ENCODE measurements at regions not wholly inside any gene's neighbourhood (a gene's known extent, or its start where the extent isn't known, plus 50 kb on each side); places are given as distances from the start of the nearest gene placed in this dataset.

DNA sequence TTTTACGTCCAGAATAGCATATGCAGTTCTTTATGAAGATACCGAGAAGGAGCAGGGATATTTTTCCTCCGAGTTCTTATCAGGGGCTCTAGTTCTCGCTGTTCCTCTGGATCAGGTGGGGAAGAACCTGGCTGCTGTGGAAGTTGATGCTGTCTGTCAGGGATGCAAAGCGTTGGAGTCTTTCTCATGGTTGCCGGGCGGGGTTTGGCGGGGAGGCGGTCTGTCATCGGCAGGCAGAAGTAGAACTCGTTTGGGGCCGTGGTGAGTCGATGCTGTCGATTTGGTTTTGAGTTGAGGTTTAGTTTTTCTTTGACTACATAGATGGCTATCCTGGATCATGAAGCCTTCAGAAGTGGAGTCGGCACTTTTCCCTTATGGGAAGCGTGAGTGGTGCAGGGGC, 691.2 kb downstream of the QKI start:
- TF ChIP-seq, protein P1, sequence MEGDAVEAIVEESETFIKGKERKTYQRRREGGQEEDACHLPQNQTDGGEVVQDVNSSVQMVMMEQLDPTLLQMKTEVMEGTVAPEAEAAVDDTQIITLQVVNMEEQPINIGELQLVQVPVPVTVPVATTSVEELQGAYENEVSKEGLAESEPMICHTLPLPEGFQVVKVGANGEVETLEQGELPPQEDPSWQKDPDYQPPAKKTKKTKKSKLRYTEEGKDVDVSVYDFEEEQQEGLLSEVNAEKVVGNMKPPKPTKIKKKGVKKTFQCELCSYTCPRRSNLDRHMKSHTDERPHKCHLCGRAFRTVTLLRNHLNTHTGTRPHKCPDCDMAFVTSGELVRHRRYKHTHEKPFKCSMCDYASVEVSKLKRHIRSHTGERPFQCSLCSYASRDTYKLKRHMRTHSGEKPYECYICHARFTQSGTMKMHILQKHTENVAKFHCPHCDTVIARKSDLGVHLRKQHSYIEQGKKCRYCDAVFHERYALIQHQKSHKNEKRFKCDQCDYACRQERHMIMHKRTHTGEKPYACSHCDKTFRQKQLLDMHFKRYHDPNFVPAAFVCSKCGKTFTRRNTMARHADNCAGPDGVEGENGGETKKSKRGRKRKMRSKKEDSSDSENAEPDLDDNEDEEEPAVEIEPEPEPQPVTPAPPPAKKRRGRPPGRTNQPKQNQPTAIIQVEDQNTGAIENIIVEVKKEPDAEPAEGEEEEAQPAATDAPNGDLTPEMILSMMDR (IDR thresholded peaks at IDR 0.05; ENCODE audit: insufficient read depth in 1 of 2, low read depth in 1 of 2, low read length in 1 of 2, severe bottlenecking in 1 of 2, unreplicated experiment in 1 of 2): no peak
- H3K36me3 ChIP-seq (ENCODE audit: control insufficient read depth, insufficient read depth, low read length): no peaks in the 10 kb centered on the region
- no TSS peak for BruUV-seq (replicated peaks)
- peaks cover 8% of the 10 kb centered on the region for H3K4me1 Mint-ChIP-seq (ENCODE audit: low read depth, unreplicated experiment)
- no peak overlapping the region for H3K4me3 Mint-ChIP-seq (ENCODE audit: unreplicated experiment)
- H3K9me3 ChIP-seq: no peaks in the 10 kb centered on the region
- H3K4me1 ChIP-seq: no peaks in the 10 kb centered on the region
- ChIA-PET CTCF (no interaction called here), POLR2A (no interaction called here)
- H3K4me3 ChIP-seq (ENCODE audit: low read depth, low read length): no peak overlapping the region
- no peak for DNase-seq
- H3K27me3 Mint-ChIP-seq (ENCODE audit: insufficient read depth, unreplicated experiment): no peaks in the 10 kb centered on the region
- no peaks in the 10 kb centered on the region for H3K27me3 ChIP-seq (replicated peaks; ENCODE audit: control insufficient read depth, insufficient read depth, low read length)
- H3K36me3 Mint-ChIP-seq (ENCODE audit: insufficient read depth, unreplicated experiment): no peaks in the 10 kb centered on the region
- H3K9me3 Mint-ChIP-seq (ENCODE audit: unreplicated experiment): peaks cover 6% of the 10 kb centered on the region
- no peak overlapping the region for H3K27ac Mint-ChIP-seq (ENCODE audit: unreplicated experiment)
- intact Hi-C loops (cut with micrococcal nuclease; ENCODE audit: unreplicated experiment): no loop called here

DNA sequence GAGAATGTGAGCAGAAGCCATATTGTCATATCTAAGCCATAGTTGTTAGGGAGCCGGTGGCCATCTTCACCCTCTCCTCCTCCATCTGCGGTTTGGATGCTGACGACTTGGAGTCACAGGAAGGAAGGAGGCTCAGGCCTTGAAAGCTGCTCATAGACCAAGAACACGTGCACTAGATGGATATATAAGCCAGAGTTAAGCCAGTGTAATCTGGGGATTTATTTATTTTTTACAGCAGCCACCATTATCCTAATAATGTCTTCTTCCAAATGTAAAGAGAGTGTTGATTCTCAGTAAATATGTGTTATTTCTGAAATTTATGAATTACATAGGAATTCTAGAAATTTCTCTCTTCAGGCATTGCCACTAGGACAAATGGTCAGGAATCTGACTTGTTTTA, 689.9 kb downstream of the QKI start:
- ChIA-PET POLR2A (no interaction called here), CTCF (no interaction called here)
- BruUV-seq (replicated peaks): no TSS peak
- H3K27me3 Mint-ChIP-seq (ENCODE audit: insufficient read depth, unreplicated experiment): no peaks in the 10 kb centered on the region
- H3K4me3 Mint-ChIP-seq (ENCODE audit: unreplicated experiment): no peak overlapping the region
- H3K36me3 Mint-ChIP-seq (ENCODE audit: insufficient read depth, unreplicated experiment): no peaks in the 10 kb centered on the region
- H3K9me3 Mint-ChIP-seq (ENCODE audit: unreplicated experiment): no peaks in the 10 kb centered on the region
- Histone ChIP-seq H3K9me3 (no peaks in the 10 kb centered on the region), H3K4me3 (ENCODE audit: low read depth, low read length) (no peak overlapping the region), H3K27me3 (replicated peaks; ENCODE audit: control insufficient read depth, insufficient read depth, low read length) (no peaks in the 10 kb centered on the region), H3K4me1 (no peaks in the 10 kb centered on the region), H3K36me3 (ENCODE audit: control insufficient read depth, insufficient read depth, low read length) (no peaks in the 10 kb centered on the region)
- no peak overlapping the region for H3K27ac Mint-ChIP-seq (ENCODE audit: unreplicated experiment)
- peaks cover 8% of the 10 kb centered on the region for H3K4me1 Mint-ChIP-seq (ENCODE audit: low read depth, unreplicated experiment)
- DNase-seq: no peak
- TF ChIP-seq, protein P1 (IDR thresholded peaks at IDR 0.05; ENCODE audit: insufficient read depth in 1 of 2, low read depth in 1 of 2, low read length in 1 of 2, severe bottlenecking in 1 of 2, unreplicated experiment in 1 of 2): no peak
- intact Hi-C loops (cut with micrococcal nuclease; ENCODE audit: unreplicated experiment): no loop called here

DNA sequence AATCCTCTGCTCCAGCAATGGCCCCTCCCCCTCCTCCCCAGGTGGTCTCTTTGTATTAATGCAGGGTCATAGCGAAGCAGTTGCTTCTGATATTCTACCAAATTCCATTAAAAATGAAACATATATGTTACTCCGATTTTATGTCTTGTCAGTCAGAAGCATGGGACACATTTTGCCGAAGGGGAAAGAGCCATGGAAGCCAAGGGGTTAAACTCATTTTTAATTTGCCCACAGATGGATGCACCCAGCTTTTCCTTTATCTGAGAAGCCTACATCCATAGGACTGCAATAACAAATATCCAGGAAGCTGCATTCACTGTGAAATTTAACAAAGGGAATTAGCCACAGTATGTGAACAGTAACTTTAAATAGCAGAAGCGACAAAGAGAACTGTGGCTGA, 688.2 kb downstream of the QKI start:
- intact Hi-C loops (cut with micrococcal nuclease; ENCODE audit: unreplicated experiment): no loop called here
- H3K27ac Mint-ChIP-seq (ENCODE audit: unreplicated experiment): no peak overlapping the region

More for the DNA sequence above, 688.2 kb downstream of the QKI start:
- Histone ChIP-seq H3K27me3 (replicated peaks; ENCODE audit: control insufficient read depth, insufficient read depth, low read length) (no peaks in the 10 kb centered on the region), H3K4me3 (ENCODE audit: low read depth, low read length) (no peak overlapping the region), H3K9me3 (no peaks in the 10 kb centered on the region), H3K36me3 (ENCODE audit: control insufficient read depth, insufficient read depth, low read length) (no peaks in the 10 kb centered on the region), H3K4me1 (peaks cover 17% of the 10 kb centered on the region)
- Mint-ChIP-seq H3K4me3 (ENCODE audit: unreplicated experiment) (no peak overlapping the region), H3K4me1 (ENCODE audit: low read depth, unreplicated experiment) (peaks cover 8% of the 10 kb centered on the region), H3K27me3 (ENCODE audit: insufficient read depth, unreplicated experiment) (no peaks in the 10 kb centered on the region), H3K36me3 (ENCODE audit: insufficient read depth, unreplicated experiment) (no peaks in the 10 kb centered on the region), H3K9me3 (ENCODE audit: unreplicated experiment) (no peaks in the 10 kb centered on the region)
- no peak for DNase-seq
- BruUV-seq (replicated peaks): no TSS peak
- ChIA-PET POLR2A (no interaction called here), CTCF (no interaction called here)
- TF ChIP-seq, protein P1 (IDR thresholded peaks at IDR 0.05; ENCODE audit: insufficient read depth in 1 of 2, low read depth in 1 of 2, low read length in 1 of 2, severe bottlenecking in 1 of 2, unreplicated experiment in 1 of 2): no peak

Measured in Caco-2 (cell line).